NCI-H345 (cell line): ENCODE measurements at regions not wholly inside any gene's neighbourhood (a gene's known extent, or its start where the extent isn't known, plus 50 kb on each side); places are given as distances from the start of the nearest gene placed in this dataset.

Source experiments
- DNase-seq: peaks from one replicate; lab custom pipeline; 2025; lab: John Stamatoyannopoulos, UW

GRCh38 chr4:144572660-144573059 lies 73.3 kb upstream of the HHIP start:
- no peak for DNase-seq

DNA sequence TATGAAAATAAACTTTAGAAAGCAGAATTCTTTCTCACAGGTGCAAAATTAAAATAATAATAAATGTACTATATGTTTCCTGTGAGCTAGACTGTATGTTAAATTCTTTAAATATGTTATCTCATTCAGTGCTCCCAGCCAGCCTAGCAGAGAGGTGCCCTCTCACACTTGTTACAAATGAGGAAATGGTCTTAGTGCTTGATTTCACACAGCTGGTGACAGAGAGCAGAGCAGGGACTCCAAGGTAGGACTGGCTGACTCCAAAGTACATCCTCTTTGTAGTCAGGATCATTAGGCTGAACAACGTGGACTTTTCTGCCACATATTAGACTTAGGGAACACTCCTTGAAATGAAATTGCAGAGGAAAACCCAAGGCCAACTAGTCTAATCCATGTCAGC lies 72.0 kb upstream of the HHIP start:
- no peak for DNase-seq

- no peak for DNase-seq
Measured at GRCh38 chr4:144574509-144574908, 71.4 kb upstream of the HHIP start.

GRCh38 chr4:144575181-144575580 lies 70.8 kb upstream of the HHIP start:
- DNase-seq, result peak; percentile 6

DNA sequence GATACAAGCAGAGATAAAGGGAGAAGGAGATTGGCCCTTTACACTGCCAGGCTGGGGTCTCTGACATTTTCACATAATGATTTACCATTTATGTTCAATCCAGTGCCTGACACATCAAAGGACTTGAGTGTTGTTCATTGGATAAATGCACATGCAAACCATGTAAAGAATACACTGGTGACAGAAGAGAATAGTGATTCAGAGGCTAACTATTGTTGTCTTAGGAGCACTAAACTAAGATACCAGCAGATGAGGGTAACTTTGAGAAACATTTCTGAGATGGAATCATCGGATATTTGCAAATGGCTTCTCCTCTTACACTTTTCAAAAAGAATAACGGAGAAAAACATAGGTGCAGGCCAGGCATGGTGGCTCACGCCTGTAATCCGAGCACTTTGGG lies 67.3 kb upstream of the HHIP start:
- no peak for DNase-seq

- no peak for DNase-seq
Measured at GRCh38 chr4:144579411-144580030, 66.4 kb upstream of the HHIP start.

- DNase-seq, result no peak
Measured at GRCh38 chr4:144580430-144580829, 65.5 kb upstream of the HHIP start.

- DNase-seq, result no peak
Measured at GRCh38 chr4:144582105-144582850, 63.7 kb upstream of the HHIP start.

GRCh38 chr4:144582975-144583374 lies 63.0 kb upstream of the HHIP start:
- DNase-seq, result peak; percentile 15

DNA sequence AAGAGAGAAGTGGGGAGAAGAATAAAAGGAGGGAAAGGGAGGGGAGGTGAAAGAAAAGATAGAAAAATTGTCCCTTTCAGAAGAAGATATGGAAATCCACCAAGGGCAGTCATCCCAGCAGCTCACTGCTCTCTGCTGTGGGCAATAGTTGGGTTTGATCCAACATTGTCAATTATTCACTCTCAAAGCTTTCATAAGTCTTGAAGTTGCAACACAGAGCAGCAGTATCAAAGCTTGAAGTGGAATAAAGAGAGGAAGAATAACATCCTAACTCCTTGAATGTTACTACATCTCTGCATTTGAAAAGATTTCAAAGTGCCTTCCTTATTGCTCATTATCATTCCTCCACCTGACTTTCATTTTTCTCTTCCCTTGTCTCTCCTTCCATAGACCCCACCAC lies 62.3 kb upstream of the HHIP start:
- DNase-seq, result no peak

GRCh38 chr4:144584428-144584827 lies 61.5 kb upstream of the HHIP start:
- DNase-seq, result no peak

- no peak for DNase-seq
Measured at GRCh38 chr4:144589512-144589911, 56.4 kb upstream of the HHIP start.

GRCh38 chr4:144590020-144590419 lies 55.9 kb upstream of the HHIP start:
- no peak for DNase-seq

DNA sequence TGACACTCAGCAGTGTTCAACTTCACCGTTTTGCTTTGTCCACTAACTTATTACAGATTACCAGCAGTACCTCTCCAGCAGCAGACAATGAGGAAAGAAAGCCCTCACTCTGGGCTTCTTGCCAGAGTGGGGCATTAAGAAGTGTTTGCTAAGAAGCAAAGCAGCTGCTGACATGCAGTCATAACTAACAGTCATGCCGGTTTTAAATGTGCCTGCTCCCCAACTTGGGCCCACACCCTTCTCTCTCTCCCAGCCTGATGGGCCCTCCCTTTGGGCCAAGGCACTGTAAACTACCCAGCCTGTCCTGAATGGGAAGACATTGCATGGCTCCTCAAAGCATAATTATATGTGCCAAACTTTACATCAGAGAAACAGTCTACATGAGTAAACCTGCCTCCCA lies 54.6 kb upstream of the HHIP start:
- DNase-seq, result peak; percentile 64

- no peak for DNase-seq
Measured at GRCh38 chr4:144592264-144592663, 53.7 kb upstream of the HHIP start.

- DNase-seq, result no peak
Measured at GRCh38 chr4:144594471-144594986, 51.4 kb upstream of the HHIP start.

DNA sequence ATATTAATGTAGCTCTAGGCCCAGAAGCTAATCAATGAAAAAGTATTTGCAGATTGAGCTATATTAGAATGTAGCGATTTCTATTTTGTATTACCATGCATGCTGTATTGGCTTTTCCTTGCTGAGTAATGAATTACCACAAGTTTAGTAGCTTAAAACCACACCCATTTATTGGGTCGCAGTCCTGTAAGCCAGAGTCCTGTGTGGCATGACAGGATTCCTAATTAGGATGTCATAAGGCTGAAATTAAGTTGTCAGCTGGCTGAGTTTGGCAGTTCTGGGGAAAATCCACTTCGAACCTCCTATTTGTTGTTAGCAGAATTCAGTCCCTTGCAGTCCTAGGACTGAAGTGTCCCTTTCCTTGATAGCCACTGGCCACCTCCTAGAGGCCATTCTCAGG lies 50.3 kb upstream of the HHIP start:
- no peak for DNase-seq
